ENCODE measurements at regions not wholly inside any gene's neighbourhood (a gene's known extent, or its start where the extent isn't known, plus 50 kb on each side); places are given as distances from the start of the nearest gene placed in this dataset.
A peak's percentile ranks its signal among the peaks of the same experiment; 100 is the strongest.

- no peaks in the 10 kb centered on the region for H3K27me3 ChIP-seq
- no peak overlapping the region for H3K27ac ChIP-seq
Measured at GRCh38 chr1:222107975-222108374, 366.1 kb upstream of the DUSP10 start.

GRCh38 chr1:222107267-222107666 lies 365.4 kb upstream of the DUSP10 start:
- FAIRE-seq (no peak), DNase-seq (no peak), ATAC-seq (no peak)
- no peak overlapping the region for H3K27ac ChIP-seq
- no peaks in the 10 kb centered on the region for H3K9me3 ChIP-seq
- no peaks in the 10 kb centered on the region for H3K27me3 ChIP-seq
- no peaks in the 10 kb centered on the region for H3K36me3 ChIP-seq
- intact Hi-C loops (cut with DNase I), result no loop called here
- H3K4me3 ChIP-seq, result no peak overlapping the region
- no peaks in the 10 kb centered on the region for H3K4me1 ChIP-seq
- TF ChIP-seq, protein P1, sequence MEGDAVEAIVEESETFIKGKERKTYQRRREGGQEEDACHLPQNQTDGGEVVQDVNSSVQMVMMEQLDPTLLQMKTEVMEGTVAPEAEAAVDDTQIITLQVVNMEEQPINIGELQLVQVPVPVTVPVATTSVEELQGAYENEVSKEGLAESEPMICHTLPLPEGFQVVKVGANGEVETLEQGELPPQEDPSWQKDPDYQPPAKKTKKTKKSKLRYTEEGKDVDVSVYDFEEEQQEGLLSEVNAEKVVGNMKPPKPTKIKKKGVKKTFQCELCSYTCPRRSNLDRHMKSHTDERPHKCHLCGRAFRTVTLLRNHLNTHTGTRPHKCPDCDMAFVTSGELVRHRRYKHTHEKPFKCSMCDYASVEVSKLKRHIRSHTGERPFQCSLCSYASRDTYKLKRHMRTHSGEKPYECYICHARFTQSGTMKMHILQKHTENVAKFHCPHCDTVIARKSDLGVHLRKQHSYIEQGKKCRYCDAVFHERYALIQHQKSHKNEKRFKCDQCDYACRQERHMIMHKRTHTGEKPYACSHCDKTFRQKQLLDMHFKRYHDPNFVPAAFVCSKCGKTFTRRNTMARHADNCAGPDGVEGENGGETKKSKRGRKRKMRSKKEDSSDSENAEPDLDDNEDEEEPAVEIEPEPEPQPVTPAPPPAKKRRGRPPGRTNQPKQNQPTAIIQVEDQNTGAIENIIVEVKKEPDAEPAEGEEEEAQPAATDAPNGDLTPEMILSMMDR (IDR thresholded peaks at IDR 0.05), result no peak
- WGBS, 2 donors, result 67 to 78% methylated on average over 5 of the region's 5 CpGs

More at GRCh38 chr1:222107975-222108374, 366.1 kb upstream of the DUSP10 start:
- FAIRE-seq (no peak), ATAC-seq (no peak), DNase-seq (no peak)
- TF ChIP-seq, protein P1 (IDR thresholded peaks at IDR 0.05), result no peak
- H3K9me3 ChIP-seq, result no peaks in the 10 kb centered on the region
- H3K36me3 ChIP-seq, result no peaks in the 10 kb centered on the region
- no peak overlapping the region for H3K4me3 ChIP-seq
- 68 to 80% methylated on average over 4 of the region's 4 CpGs for WGBS, 2 donors
- H3K4me1 ChIP-seq, result no peaks in the 10 kb centered on the region
- intact Hi-C loops (cut with DNase I), result no loop called here

GRCh38 chr1:222106377-222106776 lies 364.5 kb upstream of the DUSP10 start:
- TF ChIP-seq, protein P1 (IDR thresholded peaks at IDR 0.05), result no peak
- Histone ChIP-seq H3K4me3 (no peak overlapping the region), H3K4me1 (no peaks in the 10 kb centered on the region), H3K27ac (no peak overlapping the region), H3K36me3 (no peaks in the 10 kb centered on the region), H3K9me3 (no peaks in the 10 kb centered on the region), H3K27me3 (no peaks in the 10 kb centered on the region)
- ATAC-seq (no peak), FAIRE-seq (no peak), DNase-seq (no peak)
- 63 to 71% methylated on average over 5 of the region's 5 CpGs for WGBS, 2 donors
- intact Hi-C loops (cut with DNase I), result no loop called here

DNA sequence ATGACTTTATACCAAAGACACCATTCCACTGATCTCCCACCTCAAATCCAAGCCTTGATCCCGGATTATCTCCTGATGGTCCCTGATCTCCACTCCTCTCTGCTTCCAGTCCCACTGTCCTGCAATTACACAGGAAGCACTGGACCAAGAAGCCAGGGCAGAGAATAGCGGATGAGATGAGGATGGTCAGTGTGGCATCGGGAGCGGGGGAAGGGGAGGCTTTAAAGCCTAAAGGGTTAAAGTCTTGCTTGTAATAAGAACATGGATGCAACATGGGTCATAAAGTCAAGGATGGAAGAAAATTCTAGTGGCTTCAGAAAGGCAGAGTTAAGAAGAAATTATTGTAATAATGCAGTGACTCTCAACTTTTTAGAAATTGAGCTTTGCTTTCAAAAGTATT lies 364.0 kb upstream of the DUSP10 start:
- H3K9me3 ChIP-seq, result no peaks in the 10 kb centered on the region
- peak overlapping the region in 1 of 4 donors; percentile 19 for H3K27ac ChIP-seq
- FAIRE-seq (no peak), DNase-seq (no peak), ATAC-seq (no peak)
- intact Hi-C loops (cut with DNase I), result no loop called here
- TF ChIP-seq, protein P1 (IDR thresholded peaks at IDR 0.05), result no peak
- H3K4me3 ChIP-seq, result no peak overlapping the region
- H3K36me3 ChIP-seq, result no peaks in the 10 kb centered on the region
- H3K27me3 ChIP-seq, result no peaks in the 10 kb centered on the region
- WGBS, 2 donors, result 80 to 84% methylated on average over 4 of the region's 4 CpGs
- H3K4me1 ChIP-seq, result no peaks in the 10 kb centered on the region

DNA sequence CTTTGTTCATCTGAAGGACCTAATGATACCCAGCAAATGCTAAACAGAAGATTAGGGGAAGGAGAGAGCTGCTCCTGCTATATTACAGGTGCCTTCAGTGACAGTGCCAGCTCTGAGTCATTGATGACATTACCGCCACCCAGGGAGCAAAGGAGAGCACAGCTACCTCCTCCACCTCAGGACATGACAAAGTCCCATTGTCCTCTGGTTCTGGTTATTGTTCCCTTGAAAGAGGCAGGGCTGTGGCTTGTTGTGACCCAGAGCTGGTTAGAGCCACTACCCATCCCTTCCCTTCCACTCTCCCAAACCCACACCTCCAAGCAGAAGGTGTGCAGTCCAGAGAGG lies 363.5 kb upstream of the DUSP10 start:
- FAIRE-seq, result no peak
- intact Hi-C loops (cut with DNase I), result no loop called here
- Histone ChIP-seq H3K4me1 (no peaks in the 10 kb centered on the region), H3K27me3 (no peaks in the 10 kb centered on the region), H3K4me3 (no peak overlapping the region), H3K36me3 (no peaks in the 10 kb centered on the region), H3K27ac (peak overlapping the region in 1 of 4 donors; percentile 19), H3K9me3 (no peaks in the 10 kb centered on the region)
- ATAC-seq, result peak; percentile 80 to 94 (median 91)
- TF ChIP-seq, protein P1 (IDR thresholded peaks at IDR 0.05), result no peak
- DNase-seq, result peak in 3 of 6 donors; percentile 18 to 44 (median 26)
- 36 to 66% methylated on average over 1 of the region's 1 CpG for WGBS, 2 donors
